Activated CD4-positive, alpha-beta T cell treated with anti-CD3 and anti-CD28 coated beads, Interleukin-10, Interleukin-2, amounts not matched to agents 100 ng/mL and 50 ng/mL, durations not matched to agents 16 hours and 8 hours (primary cell): ENCODE measurements at regions not wholly inside any gene's neighbourhood (a gene's known extent, or its start where the extent isn't known, plus 50 kb on each side); places are given as distances from the start of the nearest gene placed in this dataset.
"Not testable (repeated sequence)": the region's sequence is repeated elsewhere in the genome, so short reads cannot be mapped to it uniquely, and the experiment has no call there.

Experiments used
- DNase-seq: peaks from one replicate; pipeline ENCODE4 v3.0.0-alpha.2; 2020

DNA sequence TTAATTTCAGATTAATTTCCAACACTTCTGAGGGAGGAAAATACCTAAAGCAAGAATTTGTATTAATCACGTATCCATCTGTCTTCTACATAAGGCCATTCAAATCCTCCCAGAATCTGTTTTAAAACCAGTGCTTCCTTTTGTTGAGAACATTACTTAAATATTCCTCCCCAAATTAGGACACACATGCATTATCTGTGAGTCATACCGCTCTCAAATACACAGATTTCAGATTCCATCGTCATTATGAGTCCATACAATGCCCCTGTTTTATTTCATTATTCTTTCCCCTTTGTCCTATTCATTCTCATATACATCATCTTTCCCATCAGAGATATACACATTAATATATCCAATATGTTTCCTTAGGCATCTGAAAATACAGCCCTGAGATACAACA lies 57.3 kb upstream of the PRSS12 start:
- DNase-seq = no peak

DNA sequence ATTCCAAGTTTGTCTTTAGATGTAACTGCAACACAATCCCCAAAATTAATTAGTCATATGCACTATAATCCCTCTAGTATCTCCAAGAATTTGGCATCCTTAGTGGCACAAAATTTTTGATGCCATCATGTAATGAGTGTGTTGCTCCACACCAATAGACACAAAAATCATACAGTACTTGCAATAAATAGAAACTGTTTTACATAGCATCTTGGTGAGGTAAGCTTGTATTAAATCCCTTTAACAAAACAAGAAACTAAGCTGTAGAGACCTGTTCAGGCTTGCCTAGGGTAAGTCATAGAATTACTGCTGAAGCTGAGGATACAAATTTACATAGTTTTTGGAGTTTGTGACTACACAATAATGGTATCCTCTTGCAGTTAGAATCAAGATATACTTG lies 64.5 kb upstream of the PRSS12 start:
- DNase-seq = no peak

DNA sequence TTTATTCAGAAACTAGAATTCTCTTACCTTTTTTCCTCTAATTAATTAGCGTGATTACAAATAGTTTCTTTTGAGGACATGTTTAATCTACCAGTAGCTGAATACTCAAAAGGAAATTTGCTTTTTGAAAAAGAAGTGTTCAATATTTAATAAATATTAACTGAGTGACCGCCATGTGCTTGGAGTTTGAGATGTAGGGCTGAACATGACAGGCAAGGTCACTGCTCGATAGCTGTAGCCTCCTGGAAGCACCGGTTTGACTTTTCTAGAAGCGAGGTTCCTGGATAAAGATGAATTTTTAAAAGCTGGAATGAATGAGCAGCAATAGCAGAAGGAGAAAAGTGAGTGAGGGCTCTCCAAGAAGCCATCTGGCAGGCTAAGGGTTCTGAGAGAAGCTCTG lies 65.0 kb upstream of the PRSS12 start:
- not testable (repeated sequence) for DNase-seq

DNA sequence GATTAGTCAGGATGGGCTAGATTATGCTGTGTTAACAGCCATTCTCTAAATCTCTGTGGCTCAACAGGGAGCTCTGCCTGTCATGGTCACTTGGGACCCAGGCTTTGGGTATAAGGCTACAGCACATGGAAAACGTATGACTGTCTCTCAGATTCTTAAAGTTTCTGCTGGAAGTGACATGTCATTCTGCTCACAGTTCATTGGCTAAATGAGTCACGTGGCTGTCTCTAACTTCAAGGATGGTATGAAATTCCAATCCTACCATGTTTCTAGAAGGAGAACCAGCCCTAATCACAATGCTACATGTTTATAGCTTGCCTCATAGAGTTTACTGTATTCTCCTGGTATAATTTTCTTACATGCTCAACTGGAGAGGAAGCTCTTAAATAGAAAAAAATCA lies 65.6 kb upstream of the PRSS12 start:
- not testable (repeated sequence) for DNase-seq

DNA sequence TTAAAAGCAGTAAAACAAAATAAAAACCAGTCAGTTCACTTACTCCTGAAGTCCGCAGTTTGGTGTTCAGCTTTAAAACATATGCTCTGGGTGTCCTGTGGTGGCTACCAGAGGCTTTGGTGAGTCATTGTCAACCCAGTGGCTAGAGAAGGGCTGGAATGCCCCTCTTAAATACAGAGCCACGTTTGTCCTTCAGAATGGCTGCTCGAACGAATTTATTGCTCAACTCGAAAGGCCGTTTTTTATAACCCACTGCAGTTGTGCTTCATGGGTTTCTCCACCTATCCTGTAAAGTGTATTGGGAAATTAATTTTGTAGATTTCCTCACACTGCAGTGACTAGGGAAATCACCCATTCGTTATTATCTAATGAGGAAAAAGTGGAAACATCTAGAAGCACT lies 66.8 kb upstream of the PRSS12 start:
- not testable (repeated sequence) for DNase-seq

DNA sequence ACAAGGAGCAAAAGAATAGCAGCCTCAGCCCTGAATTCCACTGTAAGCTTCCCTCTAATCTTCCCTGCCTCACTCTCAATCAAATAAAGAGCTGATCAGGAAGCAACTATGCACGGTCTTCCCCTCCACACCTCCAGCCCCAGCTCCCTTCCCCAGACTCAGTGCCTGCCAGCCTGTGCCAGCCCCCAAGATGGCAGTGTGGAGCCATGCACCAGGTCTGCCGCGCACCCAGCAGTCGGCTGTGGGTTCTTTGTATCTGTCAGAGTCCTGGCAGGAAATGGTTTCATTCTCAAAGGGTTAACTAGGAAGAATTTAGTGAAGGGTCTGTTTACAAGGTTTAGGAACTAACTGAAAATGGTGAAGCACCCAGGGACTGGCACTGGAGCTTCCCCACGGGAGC lies 71.3 kb upstream of the PRSS12 start:
- DNase-seq = peak; percentile 78

DNA sequence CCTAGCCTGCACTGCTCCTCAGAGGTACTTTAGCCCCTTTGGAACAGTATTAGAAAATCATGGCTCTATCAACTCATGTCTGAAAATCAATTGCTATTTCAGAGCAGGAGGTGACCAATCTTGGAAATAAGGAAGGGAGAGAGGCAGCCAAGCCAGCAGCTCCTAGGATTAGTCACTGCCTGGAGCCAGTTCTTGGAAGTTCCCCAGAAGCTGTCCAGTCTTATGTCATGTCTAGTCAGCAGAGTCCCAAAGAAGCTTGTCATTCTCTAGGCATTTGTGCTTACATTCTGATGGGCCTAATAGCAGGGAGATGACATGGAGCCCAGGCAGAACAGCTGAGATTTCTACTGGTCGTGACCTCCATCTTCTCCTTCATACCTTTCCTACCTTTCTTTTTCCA lies 76.1 kb upstream of the PRSS12 start:
- DNase-seq = not testable (repeated sequence)

DNA sequence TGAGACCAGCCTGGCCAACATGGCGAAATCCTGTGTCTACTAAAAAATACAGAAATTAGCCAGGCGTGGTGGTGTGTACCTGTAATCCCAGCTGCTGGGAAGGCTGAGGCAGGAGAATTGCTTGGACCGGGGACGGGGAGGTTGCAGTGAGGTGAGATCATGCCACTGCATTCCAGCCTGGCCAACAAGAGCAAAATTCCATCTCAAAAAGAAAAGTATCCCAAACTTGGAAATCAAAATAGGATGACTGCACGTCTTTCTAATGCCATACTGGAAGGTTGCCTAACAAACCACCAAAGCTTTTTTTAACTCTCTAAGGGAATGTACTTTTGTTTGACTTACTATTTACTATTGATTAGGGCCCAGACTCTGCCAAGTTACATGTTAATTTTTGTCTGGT lies 79.6 kb upstream of the PRSS12 start:
- not testable (repeated sequence) for DNase-seq

DNA sequence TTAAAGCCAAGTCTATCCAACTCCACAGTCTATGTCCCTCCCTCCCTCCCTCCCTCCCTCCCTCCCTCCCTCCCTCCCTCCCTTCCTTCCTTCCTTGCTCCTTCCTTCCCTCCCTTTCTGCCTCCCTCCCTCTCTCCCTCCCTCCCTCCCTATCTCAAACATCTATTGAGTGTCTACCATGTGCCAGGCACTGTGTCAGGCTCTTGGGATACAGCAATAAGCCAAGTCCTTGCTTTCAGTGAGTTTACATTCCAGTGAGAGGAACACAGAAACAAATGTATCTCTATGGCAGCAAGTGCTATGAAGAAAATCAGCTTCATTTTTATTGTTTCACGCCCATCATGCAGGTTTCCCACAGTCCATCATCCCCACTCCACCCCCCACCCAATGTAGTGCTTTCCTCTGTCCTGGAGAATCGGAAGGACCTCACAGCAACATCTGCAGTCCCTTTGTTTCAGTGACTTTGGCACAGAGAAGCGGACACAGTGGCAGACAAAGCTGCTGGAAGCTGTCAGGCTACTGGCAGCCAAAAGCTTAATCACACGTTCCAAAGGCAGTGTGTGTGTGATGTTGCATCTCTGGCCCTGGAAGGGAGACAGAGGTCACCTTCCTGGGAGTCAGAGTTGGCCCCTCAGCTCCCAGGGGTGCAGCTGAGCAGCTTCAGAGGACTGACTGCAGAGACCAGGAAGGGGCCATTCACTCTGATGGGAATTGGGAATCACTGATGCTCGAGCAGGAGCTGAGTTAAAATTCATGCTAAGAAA lies 81.0 kb upstream of the PRSS12 start:
- DNase-seq = not testable (repeated sequence)

DNA sequence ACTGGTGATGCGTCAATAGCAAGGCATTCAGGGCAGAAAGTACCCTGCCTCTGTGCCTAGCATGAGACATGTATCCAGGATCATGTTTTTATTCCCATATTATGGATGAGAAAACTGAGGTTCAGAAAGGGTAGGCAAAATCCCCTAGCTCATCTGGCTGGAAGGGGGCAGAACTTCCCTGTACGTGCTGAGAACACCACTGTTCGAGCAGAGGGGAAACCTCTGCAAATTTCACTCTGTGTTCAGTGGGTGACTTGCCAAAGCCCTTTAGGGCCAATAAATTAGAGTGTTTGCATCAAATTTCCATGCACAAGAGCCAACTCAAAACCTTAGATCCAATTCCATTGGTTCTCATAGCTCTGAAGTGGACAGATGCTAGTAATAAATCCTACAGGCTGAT lies 82.6 kb upstream of the PRSS12 start:
- DNase-seq = not testable (repeated sequence)

DNA sequence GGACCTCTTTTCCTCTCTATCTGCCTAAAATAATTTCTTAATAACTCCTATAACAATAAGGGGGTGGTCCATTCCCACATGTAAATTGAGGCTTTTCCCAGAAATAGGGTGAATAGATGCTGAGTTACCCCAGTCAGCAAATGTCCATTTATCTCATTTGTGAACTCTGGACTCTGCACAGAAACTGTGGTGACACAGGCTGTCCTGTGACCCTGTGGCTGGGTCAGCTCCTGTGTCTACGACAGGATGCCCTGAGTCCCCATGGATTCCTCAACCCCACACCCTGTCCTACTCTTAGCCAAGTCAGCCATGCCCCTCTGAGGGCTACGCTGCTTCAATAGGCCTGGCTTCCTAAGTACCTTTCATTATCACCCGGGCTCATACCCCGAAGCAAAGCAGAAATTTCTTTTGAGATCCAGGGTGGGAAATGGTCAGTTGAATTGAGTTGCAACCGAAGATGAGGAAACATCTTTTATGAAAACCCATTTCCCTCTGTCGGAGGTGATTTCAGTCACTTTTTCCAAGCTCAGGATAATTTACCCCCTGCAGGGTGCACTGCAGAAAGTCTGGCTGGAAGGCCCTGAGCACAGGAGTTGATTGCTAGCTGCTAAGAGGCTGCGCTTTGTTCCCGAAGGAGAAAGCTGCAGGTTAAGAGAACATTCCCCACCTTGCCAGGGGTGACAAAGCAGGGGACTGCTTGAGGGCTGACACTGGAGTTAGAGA lies 89.5 kb upstream of the PRSS12 start:
- DNase-seq = not testable (repeated sequence)

DNA sequence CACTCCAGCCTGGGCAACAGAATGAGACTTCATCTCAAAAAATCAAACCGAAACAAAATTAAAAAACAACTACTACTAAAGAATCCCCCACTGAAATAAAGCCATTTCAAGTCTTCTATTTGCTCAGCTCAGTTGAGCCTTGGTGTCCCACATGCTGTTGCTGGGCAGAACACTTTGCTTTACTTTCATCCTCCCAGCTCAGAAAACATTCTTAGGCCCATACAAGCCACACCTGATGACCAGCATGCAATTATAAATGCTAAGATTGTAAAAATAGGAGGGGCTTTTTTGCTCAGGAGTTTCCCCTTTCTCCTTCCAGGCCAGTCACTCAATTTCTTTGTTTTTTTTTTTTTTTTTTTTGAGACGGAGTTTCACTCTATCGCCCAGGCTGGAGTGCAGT lies 94.6 kb upstream of the PRSS12 start:
- DNase-seq = not testable (repeated sequence)

DNA sequence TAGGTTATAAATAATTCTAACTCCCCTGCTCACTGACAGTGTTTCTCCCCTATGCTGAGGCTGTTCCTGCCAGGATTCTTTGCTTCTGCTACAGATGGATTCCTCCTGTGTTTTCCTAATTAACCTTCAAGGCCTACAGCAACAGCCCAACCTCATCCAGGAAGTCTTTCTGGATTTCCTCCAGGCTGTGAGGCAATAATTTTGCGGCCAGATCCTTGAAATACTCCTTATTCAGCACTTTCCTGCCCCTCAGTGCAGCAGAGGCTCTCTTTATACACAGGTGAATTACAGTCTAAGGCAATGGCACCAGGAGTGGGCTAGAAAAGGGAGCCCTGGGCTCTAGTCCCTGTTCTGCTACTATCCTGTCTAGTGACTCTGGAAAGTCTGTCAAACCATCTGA lies 102.1 kb upstream of the PRSS12 start:
- not testable (repeated sequence) for DNase-seq

DNA sequence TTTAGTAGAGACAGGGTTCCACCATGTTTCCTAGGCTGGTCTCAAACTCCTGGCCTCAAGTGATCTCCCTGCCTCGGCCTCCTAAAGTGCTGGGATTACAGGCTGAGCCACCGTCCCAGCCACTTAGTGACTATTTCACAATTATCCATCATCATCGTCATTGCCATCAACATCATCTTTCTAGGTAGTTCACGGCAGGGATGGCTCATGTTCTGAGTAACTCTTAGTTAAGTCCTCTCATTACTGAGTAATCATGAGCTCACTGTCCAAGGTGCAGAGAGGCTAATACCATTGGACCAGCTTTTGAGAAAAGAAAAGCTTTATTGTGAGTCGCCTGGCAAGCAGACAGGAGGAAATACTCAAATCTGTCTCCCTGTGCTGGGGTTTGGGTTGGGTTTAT lies 108.6 kb upstream of the PRSS12 start:
- DNase-seq = not testable (repeated sequence)

DNA sequence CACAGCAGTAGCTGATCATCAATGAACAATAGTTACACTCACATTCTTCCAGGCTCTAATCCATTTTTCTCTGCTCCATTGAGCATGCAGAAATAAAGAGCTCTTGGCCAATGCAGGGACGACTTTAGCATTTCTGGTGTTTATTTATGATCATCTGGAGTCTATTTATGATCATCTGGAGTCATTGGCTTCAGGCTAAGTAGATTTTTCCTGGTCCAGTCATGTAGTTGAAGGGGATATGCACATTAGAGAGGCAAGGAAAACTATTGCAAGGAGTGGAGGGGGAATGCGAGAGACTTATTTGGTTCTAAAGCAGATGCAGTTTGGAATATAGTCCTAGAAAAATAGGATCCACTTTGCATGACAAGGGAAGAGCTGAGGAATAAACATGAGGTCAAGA lies 113.0 kb upstream of the PRSS12 start:
- not testable (repeated sequence) for DNase-seq

DNA sequence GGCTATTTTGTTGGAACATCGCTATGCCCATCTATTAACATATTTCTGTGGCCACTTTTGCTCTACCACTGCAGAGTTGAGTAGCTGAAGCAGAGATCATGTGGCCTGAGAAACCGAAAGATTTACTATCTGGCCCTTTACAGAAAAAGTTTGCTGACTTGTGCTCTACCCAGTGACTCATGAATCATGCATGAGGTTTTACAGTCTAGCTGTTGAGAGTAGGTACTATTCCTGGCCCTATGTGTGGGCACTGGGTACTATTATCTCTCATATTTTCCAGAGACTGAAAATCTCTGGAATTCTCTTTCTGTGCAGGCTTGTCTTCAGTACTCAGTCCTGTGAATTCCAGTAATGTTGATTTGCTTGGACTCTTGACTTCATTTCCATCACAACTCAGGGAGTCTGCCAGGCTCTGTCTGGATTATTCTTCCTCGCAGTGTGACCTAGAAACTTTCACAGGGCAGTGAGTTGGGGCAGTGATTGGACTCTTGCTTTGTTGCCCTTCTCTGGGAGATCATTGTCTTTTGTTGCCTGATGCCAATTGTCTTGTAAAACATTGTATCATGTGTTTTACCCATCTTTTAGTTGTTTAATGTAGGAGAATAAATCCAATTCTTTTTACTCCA lies 121.3 kb upstream of the PRSS12 start:
- not testable (repeated sequence) for DNase-seq

DNA sequence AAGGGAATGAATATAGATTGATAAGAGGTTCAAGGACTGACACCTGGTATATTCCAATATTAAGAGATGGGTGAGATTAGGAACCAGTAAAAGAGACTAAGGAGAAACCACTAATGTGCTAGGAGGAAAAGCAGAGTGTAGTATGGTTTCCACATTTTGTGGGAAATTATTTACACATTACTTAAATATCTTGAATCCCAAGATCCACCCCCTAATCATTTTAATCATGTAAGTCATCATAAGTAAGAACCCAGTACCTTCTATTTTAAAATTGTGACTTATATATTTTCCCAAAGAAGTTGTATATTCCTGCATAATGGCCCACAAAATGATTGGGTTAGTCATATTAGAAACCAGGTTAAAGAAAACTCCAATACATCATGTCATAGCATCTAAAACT lies 122.0 kb upstream of the PRSS12 start:
- DNase-seq = not testable (repeated sequence)

DNA sequence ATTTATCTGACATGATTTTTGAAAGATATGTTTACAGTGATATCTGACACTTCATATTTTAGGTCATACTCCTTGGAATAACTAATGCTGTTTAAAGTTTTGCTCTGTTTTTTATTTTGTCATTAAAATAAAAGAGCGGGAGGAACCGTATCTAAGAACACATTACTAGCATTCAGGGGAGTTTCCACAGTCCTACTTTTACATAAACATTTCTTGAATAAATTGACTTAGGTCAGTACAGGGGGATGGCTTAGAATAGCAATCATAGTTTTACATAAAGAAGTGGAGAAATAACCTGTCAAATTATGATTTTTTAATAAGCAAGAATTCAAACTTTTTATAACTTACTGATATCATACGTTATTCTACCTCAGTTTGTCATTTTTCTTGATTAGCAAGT lies 123.1 kb upstream of the PRSS12 start:
- not testable (repeated sequence) for DNase-seq

DNA sequence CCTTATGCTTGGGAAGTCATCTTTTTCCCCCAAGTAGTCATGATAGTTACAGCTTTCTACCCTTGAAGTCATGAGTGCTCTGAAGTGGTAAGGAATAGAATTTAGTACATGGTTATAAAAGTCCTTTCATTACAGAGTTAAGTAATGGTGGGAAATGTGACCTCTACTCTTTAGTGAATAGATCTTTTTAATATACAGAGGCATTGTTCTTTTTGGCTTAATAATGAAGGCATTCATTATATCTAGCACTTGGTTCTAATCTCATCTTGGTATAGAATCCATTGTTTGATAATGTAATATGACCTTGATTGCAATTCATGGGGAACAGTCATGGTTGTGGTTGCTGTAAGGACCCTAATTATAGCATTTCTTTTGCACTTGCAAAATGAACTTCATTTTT lies 125.0 kb upstream of the PRSS12 start:
- DNase-seq = not testable (repeated sequence)

DNA sequence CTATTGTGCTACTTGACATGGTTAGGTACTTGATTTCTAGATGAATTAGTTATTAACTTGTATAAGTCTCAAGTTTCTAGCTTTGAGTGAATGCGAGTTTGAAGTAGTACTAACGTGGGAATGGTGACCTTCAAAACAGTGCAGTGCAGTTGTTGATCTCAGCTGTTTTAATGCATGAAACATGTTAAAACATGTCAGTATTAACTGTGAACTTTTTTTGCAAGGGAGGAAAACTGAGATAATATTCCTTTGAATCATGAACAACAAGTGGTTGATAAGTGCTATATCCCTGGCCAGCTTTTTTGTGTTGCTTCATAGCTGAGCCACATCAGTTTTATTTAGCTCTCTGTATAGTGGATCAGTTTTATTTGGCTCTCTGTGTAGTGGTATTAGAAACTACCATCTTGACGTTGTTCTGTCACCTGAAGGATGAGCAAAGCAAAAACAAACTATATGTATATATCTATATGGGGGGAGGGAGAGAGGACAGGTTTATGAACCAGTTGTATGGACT lies 133.1 kb upstream of the PRSS12 start:
- DNase-seq = not testable (repeated sequence)

DNA sequence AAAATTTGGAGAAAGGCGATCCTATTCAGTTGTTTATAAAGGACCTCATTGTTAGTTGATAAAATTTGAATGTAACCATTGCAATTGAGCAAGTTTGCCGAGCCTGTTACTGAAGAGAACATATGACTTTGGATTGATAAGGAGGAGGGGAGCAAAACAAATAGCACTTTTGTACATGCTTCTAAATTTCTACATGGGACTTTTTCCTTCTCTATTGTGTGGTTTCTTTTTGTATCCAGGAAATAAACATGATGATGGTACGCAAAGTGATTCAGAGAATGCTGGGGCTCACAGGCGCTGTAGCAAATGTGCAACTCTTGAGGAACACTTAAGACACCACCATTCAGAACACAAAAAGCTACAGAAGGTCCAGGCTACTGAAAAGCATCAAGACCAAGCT lies 140.2 kb upstream of the PRSS12 start:
- not testable (repeated sequence) for DNase-seq

DNA sequence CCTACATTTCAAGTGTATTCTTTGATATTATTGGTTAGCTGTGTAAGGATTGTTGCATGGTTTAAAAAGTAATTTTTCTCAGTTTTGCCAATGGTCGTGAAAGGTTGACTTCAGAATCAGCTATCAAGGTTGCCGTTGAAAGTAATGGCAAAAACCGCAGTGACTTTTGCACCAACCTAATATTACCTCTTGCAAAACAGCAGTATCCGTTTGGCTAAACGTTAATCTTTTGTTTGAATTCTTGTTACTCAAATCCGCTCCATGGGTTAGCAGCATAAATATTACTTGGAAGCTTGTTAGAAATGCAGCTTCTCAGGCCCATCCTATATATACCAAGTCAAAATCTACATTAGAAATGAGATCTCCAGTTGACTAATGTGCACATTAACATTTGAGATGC lies 141.6 kb upstream of the PRSS12 start:
- DNase-seq = not testable (repeated sequence)

DNA sequence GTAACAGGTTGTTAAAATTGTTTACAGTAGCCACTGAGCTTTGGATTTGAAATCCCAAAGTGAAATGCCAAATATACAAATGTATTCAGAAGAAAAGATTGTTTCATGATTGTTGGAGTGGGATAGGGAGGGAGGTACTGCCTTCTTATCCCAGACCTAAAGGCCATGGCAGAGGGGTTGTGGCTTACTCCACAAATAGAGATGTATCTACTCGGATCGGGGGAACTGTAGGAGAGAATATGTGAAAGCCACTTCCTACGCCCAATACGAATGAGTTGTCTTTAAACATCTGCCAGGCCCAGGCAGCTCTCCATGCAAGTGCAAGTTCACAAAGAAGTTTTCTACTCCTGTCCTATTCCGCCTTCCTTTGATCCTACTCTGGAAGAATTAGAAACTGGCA lies 150.2 kb upstream of the PRSS12 start:
- not testable (repeated sequence) for DNase-seq

DNA sequence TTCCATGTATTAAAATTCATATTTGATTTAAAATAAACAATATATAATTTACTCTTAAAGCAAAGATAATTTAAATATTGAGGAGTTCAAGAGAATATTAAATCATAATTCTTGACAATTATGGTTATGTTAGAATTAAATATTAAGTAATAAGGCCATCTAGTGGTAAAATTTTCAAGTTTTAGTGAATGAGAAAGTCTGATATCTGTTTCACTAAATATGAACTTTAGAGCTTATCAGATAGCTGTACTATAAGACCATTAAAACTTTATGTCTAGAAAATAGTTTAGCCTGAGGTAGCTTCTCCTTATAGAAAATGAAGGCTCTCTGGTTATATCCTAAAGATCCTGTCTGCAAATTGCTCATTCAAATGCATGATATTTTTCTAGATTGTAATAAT lies 152.1 kb upstream of the PRSS12 start:
- not testable (repeated sequence) for DNase-seq
